ENCODE measurements at regions not wholly inside any gene's neighbourhood (a gene's known extent, or its start where the extent isn't known, plus 50 kb on each side); places are given as distances from the start of the nearest gene placed in this dataset.

GRCh38 chr5:106825374-106825773, 845.4 kb downstream of the EFNA5 start:
- TF ChIP-seq CTCF (IDR thresholded peaks at IDR 0.05) (no peak), POLR2AphosphoS5 (IDR thresholded peaks at IDR 0.05) (no peak), POLR2A (IDR thresholded peaks at IDR 0.05) (no peak)
